Endodermal cell (in vitro differentiated cells): ENCODE measurements at regions not wholly inside any gene's neighbourhood (a gene's known extent, or its start where the extent isn't known, plus 50 kb on each side); places are given as distances from the start of the nearest gene placed in this dataset.

Experiments
- DNase-seq: peaks from one replicate; pipeline ENCODE4 v3.0.0-alpha.2; 2017
- H3K27ac ChIP-seq: 2 replicates; pipeline ENCODE4 v1.5.1; 2013; ENCODE audit warnings: mild to moderate bottlenecking, low read depth, low read length, moderate library complexity
- H3K27me3 ChIP-seq: 2 replicates; pipeline ENCODE4 v1.6.1; 2013; ENCODE audit warnings: mild to moderate bottlenecking, low read length, moderate library complexity; ENCODE audit not compliant: insufficient read depth, control insufficient read depth, poor library complexity, severe bottlenecking
- H3K36me3 ChIP-seq: 2 replicates; pipeline ENCODE4 v1.7.0; 2013; ENCODE audit warnings: mild to moderate bottlenecking, low read length, moderate library complexity; ENCODE audit not compliant: control insufficient read depth, insufficient read depth
- H3K4me1 ChIP-seq: one replicate; pipeline ENCODE4 v1.7.0; 2013; ENCODE audit warnings: low read length; ENCODE audit not compliant: control insufficient read depth, insufficient read depth
- H3K4me3 ChIP-seq: 2 replicates; pipeline ENCODE4 v1.5.1; 2013; ENCODE audit warnings: mild to moderate bottlenecking, low read length, moderate library complexity
- H3K9ac ChIP-seq: 2 replicates; pipeline ENCODE4 v1.6.1; 2013; ENCODE audit warnings: mild to moderate bottlenecking, low read length, moderate library complexity; ENCODE audit not compliant: poor library complexity, severe bottlenecking; ENCODE audit errors: extremely low read depth
- H3K9me3 ChIP-seq: 2 replicates; pipeline ENCODE4 v1.6.1; 2013; ENCODE audit warnings: mild to moderate bottlenecking, low read length, moderate library complexity; ENCODE audit not compliant: control insufficient read depth
- H3K27ac Mint-ChIP-seq: 2 replicates; pipeline ENCODE4 v1.8.0; 2020; ENCODE audit warnings: mixed read lengths
- H3K27me3 Mint-ChIP-seq: 2 replicates; pipeline ENCODE4 v1.8.0; 2021; ENCODE audit warnings: mild to moderate bottlenecking, mixed read lengths; ENCODE audit not compliant: insufficient read depth
- H3K36me3 Mint-ChIP-seq: 2 replicates; pipeline ENCODE4 v1.8.0; 2020; ENCODE audit warnings: low read depth, mixed read lengths
- H3K4me1 Mint-ChIP-seq: 2 replicates; pipeline ENCODE4 v1.8.0; 2020; ENCODE audit warnings: mixed read lengths
- H3K4me3 Mint-ChIP-seq: 2 replicates; pipeline ENCODE4 v1.8.0; 2020; ENCODE audit warnings: mild to moderate bottlenecking, moderate library complexity, mixed read lengths
- H3K9me3 Mint-ChIP-seq: 2 replicates; pipeline ENCODE4 v1.8.0; 2020; ENCODE audit warnings: mild to moderate bottlenecking, mixed read lengths
- WGBS, 2 experiments: methylation state at CpG; one replicate each; pipeline versions ENCODE4 v1.1.5 to v1.1.7; 2013; ENCODE audit warnings: missing lambda C conversion rate in 2 of 2, mixed read lengths in 1 of 2; ENCODE audit not compliant: insufficient coverage in 1 of 2, insufficient read length in 1 of 2; 5-methylcytosine and 5-hydroxymethylcytosine counted together
- TF ChIP-seq, protein P1 (sequence below): fragments of 200-600 bp; sonication (generic); conservative IDR thresholded peaks from 2 replicates; pipeline ENCODE4 v1.5.0; 2021; ENCODE audit warnings: antibody characterized with exemption, mild to moderate bottlenecking

DNA sequence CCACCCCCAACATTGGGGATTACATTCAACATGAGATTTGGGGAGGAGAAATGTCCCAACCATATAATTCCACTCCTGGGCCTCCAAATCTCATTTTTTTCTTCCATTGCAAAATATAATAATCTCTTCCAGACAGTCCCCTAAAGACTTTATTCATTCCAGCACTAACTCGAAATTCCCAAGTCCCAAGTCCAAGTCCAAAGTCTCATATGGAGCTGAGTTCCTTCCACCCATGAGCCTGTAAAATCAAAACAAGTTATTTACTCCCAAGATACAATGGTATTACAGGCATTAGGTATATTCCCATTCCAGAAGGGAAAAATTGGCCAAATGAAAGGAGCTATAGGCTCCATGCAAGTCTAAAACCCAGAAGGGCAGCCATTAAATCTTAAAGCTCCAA is 56.7 kb downstream of the P2RY1 start:
- no peak for DNase-seq
- Histone ChIP-seq H3K9me3 (peaks cover 16% of the 10 kb centered on the region), H3K4me1 (no peaks in the 10 kb centered on the region), H3K27ac (no peak overlapping the region), H3K36me3 (no peaks in the 10 kb centered on the region), H3K9ac (no peak overlapping the region), H3K4me3 (no peak overlapping the region), H3K27me3 (no peaks in the 10 kb centered on the region)
- TF ChIP-seq, protein P1, sequence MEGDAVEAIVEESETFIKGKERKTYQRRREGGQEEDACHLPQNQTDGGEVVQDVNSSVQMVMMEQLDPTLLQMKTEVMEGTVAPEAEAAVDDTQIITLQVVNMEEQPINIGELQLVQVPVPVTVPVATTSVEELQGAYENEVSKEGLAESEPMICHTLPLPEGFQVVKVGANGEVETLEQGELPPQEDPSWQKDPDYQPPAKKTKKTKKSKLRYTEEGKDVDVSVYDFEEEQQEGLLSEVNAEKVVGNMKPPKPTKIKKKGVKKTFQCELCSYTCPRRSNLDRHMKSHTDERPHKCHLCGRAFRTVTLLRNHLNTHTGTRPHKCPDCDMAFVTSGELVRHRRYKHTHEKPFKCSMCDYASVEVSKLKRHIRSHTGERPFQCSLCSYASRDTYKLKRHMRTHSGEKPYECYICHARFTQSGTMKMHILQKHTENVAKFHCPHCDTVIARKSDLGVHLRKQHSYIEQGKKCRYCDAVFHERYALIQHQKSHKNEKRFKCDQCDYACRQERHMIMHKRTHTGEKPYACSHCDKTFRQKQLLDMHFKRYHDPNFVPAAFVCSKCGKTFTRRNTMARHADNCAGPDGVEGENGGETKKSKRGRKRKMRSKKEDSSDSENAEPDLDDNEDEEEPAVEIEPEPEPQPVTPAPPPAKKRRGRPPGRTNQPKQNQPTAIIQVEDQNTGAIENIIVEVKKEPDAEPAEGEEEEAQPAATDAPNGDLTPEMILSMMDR: no peak
- H3K9me3 Mint-ChIP-seq: peaks cover 5% of the 10 kb centered on the region
- H3K4me1 Mint-ChIP-seq: peaks cover 5% of the 10 kb centered on the region
- H3K36me3 Mint-ChIP-seq: no peaks in the 10 kb centered on the region
- no peak overlapping the region for H3K4me3 Mint-ChIP-seq
- H3K27me3 Mint-ChIP-seq: no peaks in the 10 kb centered on the region
- H3K27ac Mint-ChIP-seq: no peak overlapping the region
- WGBS, 2 experiments: 93% methylated on average over 1 of the region's 1 CpG; no CpG with 5 or more reads in 1 of the 2 experiments

DNA sequence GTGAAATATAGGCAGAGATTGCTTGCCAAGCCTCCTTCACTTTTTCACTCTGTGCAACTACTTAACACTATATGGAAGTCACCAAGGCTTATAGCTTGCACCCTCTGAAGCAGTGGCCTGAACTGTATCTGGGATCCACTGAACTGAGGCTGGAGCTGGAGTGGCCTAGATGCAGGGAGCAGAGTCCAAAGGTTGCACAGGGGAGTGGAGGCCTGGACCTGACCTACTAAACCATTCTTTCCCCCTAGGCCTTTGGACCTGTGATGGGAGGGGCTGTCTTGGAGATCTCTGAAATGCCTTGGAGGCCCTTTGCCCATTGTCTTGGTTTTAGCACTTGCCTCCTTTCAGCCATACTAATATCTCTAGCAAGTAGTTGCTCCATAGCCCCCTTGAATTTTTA is 57.5 kb downstream of the P2RY1 start:
- DNase-seq: no peak
- no peaks in the 10 kb centered on the region for H3K36me3 Mint-ChIP-seq
- Histone ChIP-seq H3K36me3 (no peaks in the 10 kb centered on the region), H3K4me1 (no peaks in the 10 kb centered on the region), H3K9me3 (peaks cover 16% of the 10 kb centered on the region), H3K27ac (no peak overlapping the region), H3K9ac (no peak overlapping the region), H3K4me3 (no peak overlapping the region), H3K27me3 (no peaks in the 10 kb centered on the region)
- no peak overlapping the region for H3K4me3 Mint-ChIP-seq
- peaks cover 5% of the 10 kb centered on the region for H3K9me3 Mint-ChIP-seq
- H3K27ac Mint-ChIP-seq: no peak overlapping the region
- H3K27me3 Mint-ChIP-seq: no peaks in the 10 kb centered on the region
- TF ChIP-seq, protein P1: no peak
- peaks cover 5% of the 10 kb centered on the region for H3K4me1 Mint-ChIP-seq

DNA sequence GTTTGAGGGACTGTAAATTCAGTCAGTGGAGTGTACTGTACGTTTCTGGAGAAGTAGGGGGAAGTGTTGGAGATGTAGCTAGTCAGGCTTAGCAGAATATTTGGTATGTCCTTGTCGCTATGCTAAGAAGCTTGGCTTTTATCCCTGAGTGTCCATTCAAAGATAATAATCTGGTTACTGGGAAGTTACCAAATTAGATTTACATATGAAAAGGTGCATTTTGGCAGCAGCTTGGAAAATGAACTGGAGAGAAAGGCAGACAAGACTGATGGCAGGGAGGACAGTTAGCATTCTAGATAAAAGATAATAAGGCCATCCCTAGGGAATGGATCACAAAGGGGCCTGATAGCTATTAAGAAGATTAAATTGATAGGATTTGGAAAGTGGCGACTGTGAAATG is 58.7 kb downstream of the P2RY1 start:
- H3K4me3 ChIP-seq: no peak overlapping the region
- H3K36me3 Mint-ChIP-seq: no peaks in the 10 kb centered on the region
- TF ChIP-seq, protein P1: no peak

More for the DNA sequence above, 58.7 kb downstream of the P2RY1 start:
- no peak overlapping the region for H3K9ac ChIP-seq
- no peaks in the 10 kb centered on the region for H3K4me1 ChIP-seq
- H3K9me3 ChIP-seq: peaks cover 16% of the 10 kb centered on the region
- Mint-ChIP-seq H3K4me3 (no peak overlapping the region), H3K27me3 (no peaks in the 10 kb centered on the region), H3K4me1 (peaks cover 5% of the 10 kb centered on the region), H3K27ac (no peak overlapping the region), H3K9me3 (peaks cover 5% of the 10 kb centered on the region)
- no peak for DNase-seq
- WGBS, 2 experiments: 48 to 66% methylated on average over 3 of the region's 3 CpGs
- no peaks in the 10 kb centered on the region for H3K36me3 ChIP-seq
- no peak overlapping the region for H3K27ac ChIP-seq
- H3K27me3 ChIP-seq: no peaks in the 10 kb centered on the region
